Left lung (tissue), 4 donors: ENCODE measurements at regions not wholly inside any gene's neighbourhood (a gene's known extent, or its start where the extent isn't known, plus 50 kb on each side); places are given as distances from the start of the nearest gene placed in this dataset.

Experiments
- ATAC-seq: fragments of 200-7000 bp; cut with Tn5 transposase; one replicate; pipeline ENCODE4 v1.9.1; 2020; ENCODE audit warnings: moderate library complexity
- DNase-seq, 4 donors: peaks; one replicate each; pipeline ENCODE4 v3.0.0-alpha.2; 2013 to 2020
- H3K27ac ChIP-seq, 2 donors: fragments of 200-600 bp; sonication (generic) in 1 of 2; one replicate each; pipeline versions ENCODE4 v1.5.0 to v1.8.0; 2020 to 2021
- H3K27me3 ChIP-seq, 2 donors: fragments of 200-600 bp; sonication (generic) in 1 of 2; one replicate each; pipeline versions ENCODE4 v1.5.0 to v1.8.0; 2020 to 2021
- H3K36me3 ChIP-seq, 2 donors: fragments of 200-600 bp; sonication (generic) in 1 of 2; one replicate each; pipeline versions ENCODE4 v1.5.0 to v1.8.0; 2020 to 2021
- H3K4me1 ChIP-seq, 2 donors: fragments of 200-600 bp; one replicate each; pipeline ENCODE4 v1.8.0; 2021
- H3K4me3 ChIP-seq, 2 donors: fragments of 200-600 bp; sonication (generic) in 1 of 2; one replicate each; pipeline versions ENCODE4 v1.5.0 to v1.8.0; 2020 to 2021; ENCODE audit warnings: mild to moderate bottlenecking in 1 of 2
- H3K9me3 ChIP-seq, 2 donors: fragments of 200-600 bp; sonication (generic) in 1 of 2; one replicate each; pipeline versions ENCODE4 v1.5.0 to v1.8.0; 2020 to 2021
- intact Hi-C, 2 donors: fragments of 100-400 bp; cut with DNase I; formaldehyde crosslinking; loops; one replicate each; pipeline versions ENCODE4 v1.11.2 to v1.14.2; 2022
- TF ChIP-seq, protein P1 (sequence below), 2 donors: fragments of 200-600 bp; sonication (generic) in 1 of 2; IDR thresholded peaks; one replicate each; pipeline versions ENCODE4 v1.5.0 to v1.8.0; 2021; ENCODE audit warnings: antibody characterized with exemption in 2 of 2
- donor health status: DM: no; HTN: yes; CAD: no.
- donor health status: DM: no; HTN: no; CAD: no.

DNA sequence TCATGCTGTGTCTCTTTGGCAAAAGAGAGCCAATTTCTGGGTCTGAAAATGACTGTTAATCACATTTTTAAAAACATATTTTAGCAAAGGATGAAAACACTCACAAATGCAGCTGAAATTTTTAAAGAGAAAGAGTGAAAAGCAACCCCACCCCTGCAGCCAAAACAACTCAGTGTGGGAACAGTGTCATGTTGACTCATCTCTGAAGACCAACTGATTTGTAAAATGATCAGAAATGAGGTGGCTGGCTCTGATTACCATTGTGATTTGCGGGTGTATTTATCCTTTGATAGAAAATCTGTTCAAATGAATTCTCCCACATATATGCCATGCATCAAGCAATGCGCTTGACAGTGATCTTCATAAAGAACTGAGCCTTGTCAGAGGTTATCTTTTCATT, 287.0 kb upstream of the ESRRG start:
- H3K27ac ChIP-seq: no peak overlapping the region
- TF ChIP-seq, protein P1, sequence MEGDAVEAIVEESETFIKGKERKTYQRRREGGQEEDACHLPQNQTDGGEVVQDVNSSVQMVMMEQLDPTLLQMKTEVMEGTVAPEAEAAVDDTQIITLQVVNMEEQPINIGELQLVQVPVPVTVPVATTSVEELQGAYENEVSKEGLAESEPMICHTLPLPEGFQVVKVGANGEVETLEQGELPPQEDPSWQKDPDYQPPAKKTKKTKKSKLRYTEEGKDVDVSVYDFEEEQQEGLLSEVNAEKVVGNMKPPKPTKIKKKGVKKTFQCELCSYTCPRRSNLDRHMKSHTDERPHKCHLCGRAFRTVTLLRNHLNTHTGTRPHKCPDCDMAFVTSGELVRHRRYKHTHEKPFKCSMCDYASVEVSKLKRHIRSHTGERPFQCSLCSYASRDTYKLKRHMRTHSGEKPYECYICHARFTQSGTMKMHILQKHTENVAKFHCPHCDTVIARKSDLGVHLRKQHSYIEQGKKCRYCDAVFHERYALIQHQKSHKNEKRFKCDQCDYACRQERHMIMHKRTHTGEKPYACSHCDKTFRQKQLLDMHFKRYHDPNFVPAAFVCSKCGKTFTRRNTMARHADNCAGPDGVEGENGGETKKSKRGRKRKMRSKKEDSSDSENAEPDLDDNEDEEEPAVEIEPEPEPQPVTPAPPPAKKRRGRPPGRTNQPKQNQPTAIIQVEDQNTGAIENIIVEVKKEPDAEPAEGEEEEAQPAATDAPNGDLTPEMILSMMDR (IDR thresholded peaks at IDR 0.05): no peak
- H3K4me3 ChIP-seq: no peak overlapping the region
- H3K36me3 ChIP-seq: no peaks in the 10 kb centered on the region
- intact Hi-C loops: no loop called here
- no peak for ATAC-seq
- H3K9me3 ChIP-seq: no peaks in the 10 kb centered on the region
- no peaks in the 10 kb centered on the region for H3K4me1 ChIP-seq
- H3K27me3 ChIP-seq: no peaks in the 10 kb centered on the region
- no peak for DNase-seq

- H3K36me3 ChIP-seq: no peaks in the 10 kb centered on the region
- TF ChIP-seq, protein P1 (IDR thresholded peaks at IDR 0.05): no peak
- H3K27ac ChIP-seq: no peak overlapping the region
- H3K9me3 ChIP-seq: no peaks in the 10 kb centered on the region
- DNase-seq (no peak), ATAC-seq (no peak)
- H3K27me3 ChIP-seq: no peaks in the 10 kb centered on the region
- H3K4me1 ChIP-seq: no peaks in the 10 kb centered on the region
- intact Hi-C loops: no loop called here
- no peak overlapping the region for H3K4me3 ChIP-seq
These were observed 286.1 kb upstream of the ESRRG start for GRCh38 chr1:217009376-217009775.

GRCh38 chr1:217004776-217005436, 281.7 kb upstream of the ESRRG start:
- intact Hi-C loops: no loop called here
- Histone ChIP-seq H3K9me3 (no peaks in the 10 kb centered on the region), H3K27ac (no peak overlapping the region), H3K36me3 (no peaks in the 10 kb centered on the region), H3K4me3 (no peak overlapping the region), H3K4me1 (no peaks in the 10 kb centered on the region), H3K27me3 (no peaks in the 10 kb centered on the region)
- ATAC-seq: no peak
- TF ChIP-seq, protein P1 (IDR thresholded peaks at IDR 0.05): no peak
- DNase-seq: no peak

- intact Hi-C loops: no loop called here
- H3K27ac ChIP-seq: no peak overlapping the region
- no peak overlapping the region for H3K4me3 ChIP-seq
- H3K9me3 ChIP-seq: no peaks in the 10 kb centered on the region
- no peaks in the 10 kb centered on the region for H3K27me3 ChIP-seq
- TF ChIP-seq, protein P1 (IDR thresholded peaks at IDR 0.05): no peak
- no peaks in the 10 kb centered on the region for H3K36me3 ChIP-seq
- DNase-seq (no peak), ATAC-seq (no peak)
- no peaks in the 10 kb centered on the region for H3K4me1 ChIP-seq
These were observed 280.1 kb upstream of the ESRRG start for GRCh38 chr1:217003355-217003754.

DNA sequence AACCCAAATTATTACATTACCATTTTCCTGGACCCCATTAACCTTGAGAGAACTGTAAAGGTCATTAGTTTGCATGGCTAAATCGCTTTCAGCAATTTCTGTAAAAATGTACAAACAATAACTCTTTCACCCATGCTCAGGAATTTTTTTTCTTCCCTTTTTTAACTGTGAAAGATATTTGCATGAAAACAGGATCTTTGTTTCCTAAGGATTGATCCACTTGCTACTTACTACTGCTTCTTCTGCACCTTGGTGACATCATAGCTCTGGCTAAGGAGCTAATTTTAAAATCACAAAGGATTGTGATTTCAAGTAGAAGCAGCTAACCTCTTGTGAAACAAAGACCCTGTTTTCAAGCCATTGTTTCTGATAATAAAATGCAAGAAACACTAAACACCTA, 274.6 kb upstream of the ESRRG start:
- Histone ChIP-seq H3K27me3 (no peaks in the 10 kb centered on the region), H3K36me3 (no peaks in the 10 kb centered on the region), H3K4me3 (no peak overlapping the region), H3K9me3 (no peaks in the 10 kb centered on the region), H3K4me1 (no peaks in the 10 kb centered on the region), H3K27ac (no peak overlapping the region)
- ATAC-seq: no peak
- DNase-seq: no peak
- TF ChIP-seq, protein P1 (IDR thresholded peaks at IDR 0.05): no peak
- intact Hi-C loops: no loop called here
